GM12878 (cell line): ENCODE measurements at regions not wholly inside any gene's neighbourhood (a gene's known extent, or its start where the extent isn't known, plus 50 kb on each side); places are given as distances from the start of the nearest gene placed in this dataset.

ENCODE experiments used
- ATAC-seq: fragments of 200-7000 bp; cut with Tn5 transposase; 3 replicates; pipeline ENCODE4 v1.9.1; 2020; ENCODE audit warnings: mild to moderate bottlenecking, moderate library complexity
- BruUV-seq: library from RNA; stranded (reverse); fragments of 400-500 nt; replicated peaks from 2 replicates; lab custom pipeline; 2021; lab: Mats Ljungman, UMichigan
- CTCF ChIA-PET: fragments of 300-600 bp; sonication (Branson Sonifier 250); formaldehyde crosslinking; extraction: SDS; loops from one replicate; lab custom pipeline; 2021; ENCODE audit warnings: inconsistent platforms; lab: Yijun Ruan, JAX
- POLR2A ChIA-PET: fragments of 350-600 bp; formaldehyde crosslinking; extraction: SDS; loops from one replicate; lab custom pipeline; 2021; ENCODE audit warnings: inconsistent platforms; lab: Charles Lee
- RAD21 ChIA-PET: fragments of 300-600 bp; sonication (Branson Sonifier 250); formaldehyde crosslinking; loops from one replicate; lab custom pipeline; 2023; ENCODE audit warnings: antibody characterized with exemption; ENCODE audit not compliant: unreplicated experiment; lab: Charles Lee
- SMC1A ChIA-PET: fragments of 300-600 bp; sonication (Branson Sonifier 250); formaldehyde crosslinking; loops from one replicate; lab custom pipeline; 2023; ENCODE audit not compliant: unreplicated experiment, uncharacterized antibody; lab: Charles Lee
- DNase-seq: peaks from one replicate; pipeline ENCODE4 v3.0.0-alpha.2; 2011; ENCODE audit warnings: low read depth, low spot score
- FAIRE-seq: peaks from 3 replicates; lab custom pipeline; 2011; peaks lifted over from hg19 to GRCh38; lab: Jason Lieb, UNC
- H2AFZ ChIP-seq: 2 replicates; pipeline ENCODE4 v1.6.0; 2011; ENCODE audit warnings: low read depth, low read length, control low read depth; ENCODE audit not compliant: control insufficient read depth
- H3K27ac ChIP-seq: 2 replicates; pipeline ENCODE4 v1.5.1; 2011; ENCODE audit warnings: control low read depth; ENCODE audit not compliant: control insufficient read depth, insufficient read depth
- H3K27me3 ChIP-seq, 2 experiments: replicated peaks in 1 of 2; 2 replicates each; pipeline versions ENCODE4 v1.6.0 to v1.6.1; 2011; ENCODE audit warnings: low read length in 1 of 2; ENCODE audit not compliant: control insufficient read depth in 2 of 2, insufficient read depth in 2 of 2
- H3K36me3 ChIP-seq, 2 experiments: 2 replicates each; pipeline ENCODE4 v1.5.1; 2011; ENCODE audit warnings: low read length in 1 of 2; ENCODE audit not compliant: control insufficient read depth in 2 of 2, insufficient read depth in 2 of 2
- H3K4me1 ChIP-seq: 2 replicates; pipeline ENCODE4 v1.6.1; 2011; ENCODE audit warnings: mild to moderate bottlenecking, low read length, moderate library complexity, mixed read lengths; ENCODE audit not compliant: control insufficient read depth, insufficient read depth
- H3K4me2 ChIP-seq: 2 replicates; pipeline ENCODE4 v1.6.0; 2011; ENCODE audit warnings: control low read depth; ENCODE audit not compliant: control insufficient read depth, insufficient read depth
- H3K4me3 ChIP-seq: fragments of 200-600 bp; sonication (generic); 2 replicates; pipeline ENCODE4 v1.5.1; 2016
- H3K79me2 ChIP-seq: 2 replicates; pipeline ENCODE4 v1.6.0; 2011; ENCODE audit warnings: low read length; ENCODE audit not compliant: control insufficient read depth, insufficient read depth
- H3K9ac ChIP-seq: 2 replicates; pipeline ENCODE4 v1.8.0; 2011; ENCODE audit warnings: low read length, control low read depth, mixed read lengths; ENCODE audit not compliant: control insufficient read depth, insufficient read depth
- H3K9me3 ChIP-seq: replicated peaks from 3 replicates; pipeline ENCODE4 v1.5.1; 2011; ENCODE audit warnings: mild to moderate bottlenecking, low read length; ENCODE audit not compliant: control insufficient read depth, insufficient read depth
- H4K20me1 ChIP-seq: 2 replicates; pipeline ENCODE4 v1.6.0; 2011; ENCODE audit not compliant: control insufficient read depth, insufficient read depth
- DPF2 ChIP-seq: fragments of 450-650 bp; IDR thresholded peaks from 2 replicates; pipeline ENCODE4 v1.6.1; 2017; ENCODE audit warnings: mild to moderate bottlenecking
- E2F4 ChIP-seq: IDR thresholded peaks from 2 replicates; pipeline ENCODE4 v1.6.1; 2012; ENCODE audit warnings: low read depth, low read length, improper control_type of control experiment
- NR2C2 ChIP-seq: IDR thresholded peaks from 2 replicates; pipeline ENCODE4 v1.6.1; 2011; ENCODE audit warnings: borderline replicate concordance, low read depth; ENCODE audit not compliant: control insufficient read depth, insufficient read length
- RAD51 ChIP-seq: fragments of 450-650 bp; IDR thresholded peaks from 2 replicates; pipeline ENCODE4 v1.6.1; 2016; ENCODE audit warnings: moderate library complexity, mild to moderate bottlenecking, inconsistent platforms
- RB1 ChIP-seq: fragments of 450-650 bp; formaldehyde crosslinking; IDR thresholded peaks from 2 replicates; pipeline ENCODE4 v1.6.1; 2017; ENCODE audit warnings: mild to moderate bottlenecking, borderline replicate concordance
- SMARCA5 ChIP-seq: fragments of 450-650 bp; IDR thresholded peaks from 2 replicates; pipeline ENCODE4 v1.6.1; 2017; ENCODE audit warnings: mild to moderate bottlenecking
- SRF ChIP-seq, 2 experiments: IDR thresholded peaks; 2 replicates each; pipeline ENCODE4 v1.6.1; 2011; ENCODE audit warnings: low read depth in 2 of 2, low read length in 2 of 2, mild to moderate bottlenecking in 1 of 2, moderate library complexity in 1 of 2
- WRNIP1 ChIP-seq: IDR thresholded peaks from 2 replicates; pipeline ENCODE4 v1.6.1; 2011; ENCODE audit warnings: low read depth, low read length, improper control_type of control experiment, borderline replicate concordance
- ZBTB40 ChIP-seq: fragments of 450-650 bp; IDR thresholded peaks from 2 replicates; pipeline ENCODE4 v1.6.1; 2016; ENCODE audit warnings: mild to moderate bottlenecking, moderate library complexity, borderline replicate concordance
- in situ Hi-C: fragments of 300-500 bp; cut with MboI; formaldehyde crosslinking; loops from 9 replicates; pipeline ENCODE4 v1.14.3; 2018; ENCODE audit warnings: mixed read lengths
- intact Hi-C: fragments of 100-400 bp; cut with micrococcal nuclease; formaldehyde crosslinking; loops from one replicate; pipeline ENCODE4 v1.14.2; 2022; ENCODE audit not compliant: unreplicated experiment
- TF ChIP-seq, protein P1 (sequence below): fragments of 450-650 bp; formaldehyde crosslinking; IDR thresholded peaks from 2 replicates; pipeline ENCODE4 v1.4.0; 2022; ENCODE audit warnings: mild to moderate bottlenecking, moderate library complexity

- Histone ChIP-seq H3K79me2 (no peaks in the 10 kb centered on the region), H3K4me2 (no peak overlapping the region), H3K27ac (no peak overlapping the region), H4K20me1 (no peaks in the 10 kb centered on the region), H2AFZ (no peak overlapping the region), H3K9ac (no peak overlapping the region), H3K36me3 (no peaks in the 10 kb centered on the region), H3K9me3 (no peaks in the 10 kb centered on the region; the same call in 2 of the 3 replicates), H3K27me3 (peaks cover 0 to 2% of the 10 kb centered on the region in 2 experiments; a peak in 2 of 4 replicates), H3K4me3 (no peak overlapping the region), H3K4me1 (peaks cover 16% of the 10 kb centered on the region)
- DNase-seq: no peak
- POLR2A ChIA-PET: interaction anchor here (1.1 kb wide), 1 partner anchor 70 kb away, joined by 3 read pairs; no protein-coding TSS in a partner anchor
- RAD21 ChIA-PET: interaction anchor here (1.0 to 2.7 kb wide), 3 partner anchors 8 to 23 kb away, joined by 3 to 6 read pairs (median 3); no protein-coding TSS in a partner anchor
- in situ Hi-C loops: no loop called here
- BruUV-seq: no TSS peak
- no peak for FAIRE-seq
- ATAC-seq: no peak
- TF ChIP-seq DPF2 (no peak), SMARCA5 (no peak), RAD51 (no peak), RB1 (no peak), WRNIP1 (no peak), NR2C2 (no peak), E2F4 (no peak), ZBTB40 (no peak), SRF (IDR thresholded peaks at IDR 0.05; ENCODE audit: low read depth in 2 of 2, low read length in 2 of 2) (no peak)
- TF ChIP-seq, protein P1, sequence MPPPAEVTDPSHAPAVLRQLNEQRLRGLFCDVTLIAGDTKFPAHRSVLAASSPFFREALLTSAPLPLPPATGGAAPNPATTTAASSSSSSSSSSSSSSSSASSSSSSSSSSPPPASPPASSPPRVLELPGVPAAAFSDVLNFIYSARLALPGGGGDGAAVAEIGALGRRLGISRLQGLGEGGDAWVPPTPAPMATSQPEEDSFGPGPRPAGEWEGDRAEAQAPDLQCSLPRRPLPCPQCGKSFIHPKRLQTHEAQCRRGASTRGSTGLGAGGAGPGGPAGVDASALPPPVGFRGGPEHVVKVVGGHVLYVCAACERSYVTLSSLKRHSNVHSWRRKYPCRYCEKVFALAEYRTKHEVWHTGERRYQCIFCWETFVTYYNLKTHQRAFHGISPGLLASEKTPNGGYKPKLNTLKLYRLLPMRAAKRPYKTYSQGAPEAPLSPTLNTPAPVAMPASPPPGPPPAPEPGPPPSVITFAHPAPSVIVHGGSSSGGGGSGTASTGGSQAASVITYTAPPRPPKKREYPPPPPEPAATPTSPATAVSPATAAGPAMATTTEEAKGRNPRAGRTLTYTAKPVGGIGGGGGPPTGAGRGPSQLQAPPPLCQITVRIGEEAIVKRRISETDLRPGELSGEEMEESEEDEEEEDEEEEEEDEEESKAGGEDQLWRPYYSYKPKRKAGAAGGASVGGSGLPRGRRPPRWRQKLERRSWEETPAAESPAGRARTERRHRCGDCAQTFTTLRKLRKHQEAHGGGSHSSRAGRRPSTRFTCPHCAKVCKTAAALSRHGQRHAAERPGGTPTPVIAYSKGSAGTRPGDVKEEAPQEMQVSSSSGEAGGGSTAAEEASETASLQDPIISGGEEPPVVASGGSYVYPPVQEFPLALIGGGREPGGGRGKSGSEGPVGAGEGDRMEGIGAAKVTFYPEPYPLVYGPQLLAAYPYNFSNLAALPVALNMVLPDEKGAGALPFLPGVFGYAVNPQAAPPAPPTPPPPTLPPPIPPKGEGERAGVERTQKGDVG (CRISPR knock-in tag): no peak
- intact Hi-C loops: no loop called here
- SMC1A ChIA-PET: interaction anchor here (0.7 to 4.1 kb wide), 8 partner anchors 8 to 142 kb away, joined by 3 to 26 read pairs (median 3); no protein-coding TSS in a partner anchor
- CTCF ChIA-PET: interaction anchor here (0.9 to 12.6 kb wide), 7 partner anchors 9 to 137 kb away, joined by 3 to 125 read pairs (median 4); no protein-coding TSS in a partner anchor
Measured at GRCh38 chr5:112687306-112687705, 50.4 kb upstream of the APC start.
